Stimulated activated CD4-positive, alpha-beta T cell treated with anti-CD3 and anti-CD28 coated beads, Interleukin-4, amount 100 ng/mL, for 1 hour (primary cell): ENCODE measurements at regions not wholly inside any gene's neighbourhood (a gene's known extent, or its start where the extent isn't known, plus 50 kb on each side); places are given as distances from the start of the nearest gene placed in this dataset.

Source experiments
- DNase-seq: peaks from one replicate; pipeline ENCODE4 v3.0.0-alpha.2; 2020

DNA sequence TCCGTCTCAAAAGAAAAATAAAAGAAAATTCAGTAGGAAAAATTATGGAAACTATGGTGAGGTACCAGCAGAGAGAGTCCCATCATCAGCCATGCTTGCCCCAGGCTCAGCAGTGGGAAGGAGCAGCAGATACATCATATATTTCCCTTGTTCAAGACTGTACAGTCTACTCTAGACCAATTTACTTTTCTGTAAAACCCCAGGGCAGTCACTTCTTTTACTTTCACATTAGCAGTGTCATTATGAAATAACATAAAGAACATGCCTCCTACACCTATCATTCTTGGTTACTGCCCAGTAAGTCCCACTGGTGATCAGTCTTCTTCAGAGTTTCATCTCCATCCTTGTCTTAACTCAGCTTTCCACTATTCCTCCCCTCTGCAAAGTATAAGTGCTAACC is 1145.0 kb downstream of the MAT2B start:
- DNase-seq, result no peak

DNA sequence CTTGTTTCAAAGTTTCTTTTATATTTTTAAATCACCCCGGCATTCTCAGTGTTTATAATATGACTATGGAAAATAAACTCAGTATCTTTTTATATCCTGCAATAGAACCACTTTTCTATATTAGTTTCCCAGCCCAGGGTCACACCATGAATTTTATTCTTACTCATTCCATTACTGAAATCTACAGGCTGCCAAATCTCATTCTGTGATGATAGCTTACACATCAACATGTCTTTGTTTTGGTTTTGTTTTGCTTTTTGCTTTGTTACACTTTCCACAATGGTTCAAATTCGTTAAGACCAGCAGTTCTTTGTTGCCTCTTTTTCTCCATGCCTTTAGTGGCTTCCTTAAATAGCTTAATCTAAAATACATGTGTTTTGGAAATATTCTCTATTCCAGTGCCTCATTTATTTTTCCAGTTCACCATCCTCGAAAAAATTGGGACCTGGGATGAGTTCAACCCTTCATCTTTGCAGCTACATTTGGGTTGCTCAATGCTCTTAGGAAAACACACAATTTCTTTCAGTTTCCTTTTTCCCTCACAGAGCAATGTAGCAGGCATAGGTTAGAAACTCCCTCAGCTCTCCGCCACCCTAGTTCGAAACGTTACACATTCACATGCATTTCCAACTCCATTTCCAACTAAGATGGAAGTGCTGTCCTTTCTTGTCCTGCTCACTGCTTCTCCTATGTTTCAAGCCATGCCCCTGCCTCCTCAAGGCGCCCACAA is 1146.3 kb downstream of the MAT2B start:
- no peak for DNase-seq

DNA sequence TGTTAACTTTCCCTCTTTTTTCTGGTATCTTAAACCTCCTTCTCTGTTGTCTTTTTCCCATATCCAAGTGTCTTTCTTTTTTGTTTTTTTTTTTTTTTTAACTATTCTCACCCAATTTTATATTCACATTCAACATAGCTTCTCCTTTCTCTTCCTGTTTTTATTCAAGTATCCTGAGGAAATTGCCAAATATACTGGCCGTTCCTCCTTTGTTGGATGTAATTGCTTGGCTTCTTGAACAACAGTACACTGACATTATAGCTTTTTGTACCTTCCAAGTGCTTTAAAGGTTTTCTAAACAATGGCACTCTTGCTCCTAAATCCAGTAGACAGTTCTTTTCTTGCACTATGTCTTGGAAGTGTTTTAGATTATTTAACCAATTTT is 1146.8 kb downstream of the MAT2B start:
- DNase-seq, result no peak

DNA sequence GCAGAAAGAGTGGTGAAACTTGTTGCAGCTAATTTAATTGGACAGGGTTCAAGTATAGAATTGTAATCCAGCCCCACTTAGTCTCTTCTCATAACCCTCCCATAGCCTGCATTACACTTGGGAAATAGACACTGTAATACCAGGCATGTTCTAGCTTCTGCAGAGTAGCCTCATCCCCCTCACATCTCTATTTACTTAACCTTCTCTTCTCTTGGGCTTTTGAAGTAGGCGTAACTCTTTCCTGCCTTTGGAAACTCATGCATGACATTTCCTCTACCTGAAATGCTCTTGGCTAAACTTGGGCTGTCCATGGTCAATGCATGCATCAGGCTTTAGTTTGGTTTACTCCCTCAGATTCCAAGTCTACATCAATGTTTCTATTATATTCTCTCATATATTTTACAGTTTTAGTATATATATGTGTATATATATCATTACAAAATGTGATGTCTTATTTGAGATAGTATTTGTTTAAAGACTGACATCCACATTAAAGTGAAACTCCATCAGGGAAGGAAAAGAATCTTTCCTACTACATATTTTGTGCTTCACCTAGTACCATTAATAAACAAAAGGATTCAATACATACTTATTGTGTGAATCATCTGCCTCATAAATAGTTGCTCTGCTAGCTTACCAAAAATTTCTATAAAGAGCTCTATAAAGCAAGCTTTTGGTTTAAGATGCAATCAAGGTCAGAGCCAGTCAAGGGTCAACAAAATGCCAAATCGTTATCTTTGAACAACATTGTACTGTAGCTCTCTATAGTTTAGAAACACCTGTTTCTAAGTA is 1158.0 kb downstream of the MAT2B start:
- no peak for DNase-seq

DNA sequence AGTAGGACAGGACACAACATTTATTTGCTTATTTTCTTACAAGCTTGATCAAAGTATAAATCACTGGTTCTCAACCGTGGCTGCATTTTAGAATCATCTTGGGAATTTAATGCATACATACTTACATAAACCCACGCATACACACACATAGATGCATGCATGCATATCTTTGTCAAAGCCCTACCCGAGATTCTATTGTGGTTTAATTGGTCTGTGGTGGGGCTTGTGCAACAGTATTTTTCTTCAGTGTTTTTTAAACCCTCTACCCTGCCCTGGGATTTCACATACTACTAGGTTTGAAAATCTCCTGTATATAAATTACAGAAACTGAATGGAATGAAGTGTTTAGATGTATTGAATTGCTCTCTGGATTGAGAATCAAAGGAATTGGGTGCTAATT is 1166.2 kb downstream of the MAT2B start:
- DNase-seq, result no peak

DNA sequence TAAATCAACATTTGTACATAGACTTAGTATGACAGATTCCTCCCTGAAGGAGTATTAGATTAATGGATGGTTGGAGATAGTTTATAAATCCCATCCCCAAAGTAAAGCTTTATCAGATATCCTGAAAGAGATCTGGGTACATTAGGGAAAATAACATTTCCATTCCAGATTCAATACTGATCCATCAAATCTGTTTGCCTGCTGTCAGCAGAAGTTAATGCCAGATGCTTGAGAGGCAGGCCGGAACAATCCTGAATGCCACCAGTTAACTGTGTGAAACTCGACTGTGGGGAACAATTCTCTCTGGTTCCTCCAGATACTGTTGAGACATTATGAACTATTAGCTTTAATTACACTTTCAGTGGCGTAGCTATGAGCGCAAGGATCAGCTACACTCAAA is 1166.8 kb downstream of the MAT2B start:
- no peak for DNase-seq

DNA sequence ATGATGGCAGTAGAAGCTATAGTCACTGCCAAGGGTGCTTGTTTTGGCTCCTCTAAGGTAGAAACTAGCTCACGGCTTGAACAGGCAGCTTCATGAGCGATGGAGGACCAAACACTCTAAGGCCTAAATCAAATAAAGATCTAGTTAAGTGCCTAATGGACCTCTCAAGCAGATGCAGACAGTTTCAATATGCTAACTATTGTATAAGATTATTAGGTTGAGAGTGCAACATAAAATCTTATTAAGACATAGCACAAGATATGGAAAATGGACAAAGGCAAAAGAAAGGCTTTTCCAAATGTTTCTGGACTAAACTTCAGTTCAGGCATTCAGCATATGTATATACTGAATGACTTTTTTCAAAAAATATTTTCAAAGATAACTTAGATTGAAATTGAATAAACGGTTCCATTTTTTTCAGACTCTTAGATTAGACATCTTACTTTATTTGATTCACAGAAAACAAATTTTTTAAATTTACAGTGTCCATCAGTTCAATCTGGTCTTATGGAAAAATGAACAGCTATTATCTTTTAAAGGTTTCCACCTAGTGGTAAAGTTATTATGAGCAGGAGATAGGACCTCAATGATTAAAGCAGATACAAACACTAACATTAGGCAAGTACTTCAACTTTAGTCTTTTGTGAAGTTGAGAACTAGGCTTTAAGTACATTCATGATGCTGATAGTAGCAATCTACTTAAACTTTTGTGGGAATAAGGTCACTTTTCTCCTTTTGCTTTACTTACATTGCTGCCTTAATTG is 1167.7 kb downstream of the MAT2B start:
- DNase-seq, result no peak

DNA sequence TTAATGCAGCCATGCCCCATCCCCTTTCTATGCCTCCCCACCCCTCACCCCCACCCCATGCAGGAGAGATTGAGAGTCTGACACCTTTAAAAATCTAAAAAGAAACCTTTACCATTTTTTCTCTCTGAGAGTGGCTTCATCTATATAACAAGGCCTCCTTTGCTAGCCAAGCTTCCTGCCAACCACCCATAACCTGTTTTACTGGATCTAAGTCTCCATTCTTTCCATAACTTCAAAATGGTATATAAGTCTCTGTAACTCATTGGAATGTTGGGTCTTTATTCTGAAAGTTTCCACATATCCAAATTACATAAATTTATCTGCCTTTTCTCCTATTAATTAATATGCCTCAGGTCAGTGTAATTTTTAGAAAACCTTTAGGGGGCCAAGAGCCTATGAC is 1174.0 kb downstream of the MAT2B start:
- no peak for DNase-seq

DNA sequence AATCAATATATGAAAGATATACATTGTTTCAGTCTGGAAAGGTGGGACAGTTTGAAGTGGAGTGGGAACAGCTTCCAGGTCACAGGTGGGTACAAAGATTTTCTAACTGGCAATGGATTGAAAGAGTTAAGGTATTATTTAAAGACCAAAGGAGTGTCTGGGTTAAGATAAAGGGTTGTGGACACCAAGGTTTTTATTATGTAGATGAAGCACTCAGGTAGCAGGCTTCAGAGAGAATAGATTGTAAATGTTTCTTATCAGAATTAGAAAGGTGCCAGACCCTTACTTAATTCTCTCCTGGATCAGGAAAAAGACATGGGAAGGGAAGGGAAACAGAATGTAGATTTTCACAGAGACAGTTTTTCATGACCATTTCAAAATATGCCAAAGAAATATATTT is 1174.8 kb downstream of the MAT2B start:
- DNase-seq, result no peak

DNA sequence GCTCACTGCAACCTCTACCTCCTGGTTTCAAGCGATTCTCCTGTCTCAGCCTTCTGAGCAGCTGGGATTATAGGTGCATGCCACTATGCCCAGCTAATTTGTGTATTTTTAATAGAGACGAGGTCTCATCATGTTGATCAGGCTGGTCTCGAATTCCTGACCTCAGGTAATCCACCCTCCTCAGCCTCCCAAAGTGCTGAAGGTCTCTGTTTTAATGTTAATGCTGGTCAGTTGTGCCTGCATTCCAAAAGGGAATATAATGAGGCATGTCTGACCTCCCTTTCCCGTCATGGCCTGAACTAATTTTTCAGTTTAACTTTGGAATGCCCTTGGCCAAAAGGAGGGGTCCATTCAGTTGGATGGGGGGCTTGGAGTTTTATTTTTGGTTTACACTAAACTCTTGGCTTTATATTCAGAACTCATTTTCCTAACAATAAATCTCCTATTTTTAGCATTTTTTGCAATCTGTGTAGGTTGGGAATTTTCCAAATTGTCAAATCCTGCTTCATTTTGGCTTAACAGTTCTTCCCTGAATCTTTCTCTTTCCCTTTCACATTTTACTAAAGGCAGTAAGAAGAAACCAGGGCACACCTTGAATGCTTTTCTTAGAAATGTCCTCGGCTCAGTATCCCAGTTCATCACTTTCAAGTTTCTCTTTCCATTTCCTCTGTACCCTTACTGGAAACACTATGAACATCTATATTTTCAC is 1175.5 kb downstream of the MAT2B start:
- DNase-seq, result no peak

DNA sequence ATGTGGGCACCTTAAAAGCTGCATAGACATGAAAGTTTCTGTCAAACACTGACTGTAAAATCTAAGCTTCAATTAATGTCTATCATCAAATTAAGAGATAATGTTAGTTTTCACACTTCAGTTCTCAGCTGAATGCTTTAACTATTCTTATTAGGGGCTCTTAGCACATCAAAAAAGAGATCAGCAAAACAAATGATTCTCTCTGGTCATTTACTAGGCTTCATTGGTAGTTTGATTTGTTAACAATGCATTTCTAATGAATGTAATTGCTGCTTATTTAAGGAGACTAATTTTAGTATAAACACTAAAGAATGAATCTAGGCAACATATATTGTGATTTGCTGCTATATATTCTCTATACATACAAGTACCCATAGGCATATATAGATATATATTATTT is 1182.0 kb downstream of the MAT2B start:
- DNase-seq, result no peak

DNA sequence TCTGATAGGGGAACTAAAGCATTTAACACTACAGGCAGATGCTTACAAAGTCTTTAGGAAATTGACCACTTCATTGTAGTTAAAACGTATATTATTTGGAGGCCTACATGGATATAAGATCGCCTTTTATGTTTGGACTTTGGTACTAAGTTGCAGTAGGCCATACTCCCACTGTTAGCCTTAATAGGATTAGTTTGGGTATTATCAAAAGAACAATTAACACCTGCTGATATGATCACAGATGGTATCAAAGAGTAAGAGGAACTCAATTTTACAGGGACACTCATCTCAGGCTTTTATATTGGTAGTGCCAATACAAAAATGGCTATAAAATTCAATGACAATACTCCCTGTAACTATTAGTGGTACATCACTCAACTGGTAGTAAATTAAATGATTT is 1183.0 kb downstream of the MAT2B start:
- no peak for DNase-seq

DNA sequence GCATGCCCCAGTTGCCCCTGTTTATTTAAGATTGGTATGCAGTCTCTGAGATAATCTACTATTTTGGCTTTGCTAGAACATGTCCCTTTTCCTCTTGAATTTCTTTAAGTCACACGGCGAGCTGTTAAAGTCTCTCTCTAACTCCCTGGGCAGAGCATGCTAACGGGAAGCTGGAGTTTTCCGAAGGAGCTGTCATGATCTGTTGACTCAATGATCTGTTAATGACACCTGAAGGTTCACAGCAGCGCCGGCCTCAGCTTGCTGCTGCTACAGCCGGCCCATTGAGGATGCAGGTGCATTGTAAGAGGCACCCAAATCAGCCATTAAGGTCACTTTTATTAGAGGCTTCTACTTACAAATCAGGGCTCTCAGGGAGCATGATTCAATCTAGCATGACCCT is 1203.4 kb downstream of the MAT2B start:
- no peak for DNase-seq

DNA sequence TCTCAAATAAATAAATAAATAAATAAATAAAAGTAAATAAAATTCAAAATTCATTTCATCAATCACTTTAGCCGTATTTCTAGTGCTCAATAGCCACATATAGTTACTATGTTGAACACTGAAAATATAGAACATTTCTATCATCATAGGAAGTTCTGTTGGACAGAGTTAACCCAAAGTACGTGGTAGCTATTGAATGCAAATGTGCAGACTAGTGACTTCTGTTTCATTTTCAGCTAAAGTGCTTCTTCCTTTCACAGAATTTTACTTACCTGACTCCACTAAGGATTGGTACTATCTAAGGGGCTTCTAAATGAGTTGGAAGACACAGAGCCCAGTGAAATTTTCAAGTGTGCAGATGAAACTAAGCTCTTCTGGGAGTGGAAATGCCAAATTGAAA is 1208.3 kb downstream of the MAT2B start:
- DNase-seq, result no peak

DNA sequence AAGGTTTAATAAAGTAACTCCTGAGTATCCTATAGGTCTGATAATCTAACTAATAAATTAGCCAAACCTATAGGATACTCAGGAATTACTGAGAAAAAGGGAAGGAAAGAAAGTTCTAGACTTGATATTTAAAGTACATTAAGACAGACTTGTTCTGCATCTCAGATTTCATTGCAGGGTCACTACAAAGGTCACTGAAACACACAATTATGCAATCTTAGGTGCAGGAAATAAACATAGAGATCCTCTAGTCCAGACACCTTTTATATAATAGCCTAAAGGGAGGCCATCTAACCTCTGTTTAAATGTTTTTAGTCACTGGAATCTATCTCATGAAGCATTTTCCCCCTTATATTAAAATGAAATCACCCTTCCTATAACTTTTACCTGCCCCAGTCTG is 1215.7 kb downstream of the MAT2B start:
- no peak for DNase-seq

DNA sequence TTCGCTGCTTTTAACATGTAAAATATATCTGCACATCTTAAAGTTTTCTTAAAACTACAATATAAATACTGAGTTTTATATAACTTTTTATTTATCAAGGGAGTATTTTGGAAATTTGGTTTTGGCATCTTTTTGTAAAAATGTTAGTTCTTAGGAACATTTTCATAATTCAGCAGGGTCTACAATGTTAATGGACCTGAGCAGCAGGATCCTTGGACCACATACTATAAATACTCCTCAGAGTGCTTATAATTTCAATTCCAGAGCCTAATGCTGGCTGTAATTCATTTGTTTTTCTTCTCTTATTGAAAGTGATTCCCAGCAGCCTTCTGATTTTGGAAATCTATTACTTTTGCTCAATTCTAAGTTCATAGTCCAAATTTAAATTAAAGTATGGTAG is 1216.2 kb downstream of the MAT2B start:
- no peak for DNase-seq

DNA sequence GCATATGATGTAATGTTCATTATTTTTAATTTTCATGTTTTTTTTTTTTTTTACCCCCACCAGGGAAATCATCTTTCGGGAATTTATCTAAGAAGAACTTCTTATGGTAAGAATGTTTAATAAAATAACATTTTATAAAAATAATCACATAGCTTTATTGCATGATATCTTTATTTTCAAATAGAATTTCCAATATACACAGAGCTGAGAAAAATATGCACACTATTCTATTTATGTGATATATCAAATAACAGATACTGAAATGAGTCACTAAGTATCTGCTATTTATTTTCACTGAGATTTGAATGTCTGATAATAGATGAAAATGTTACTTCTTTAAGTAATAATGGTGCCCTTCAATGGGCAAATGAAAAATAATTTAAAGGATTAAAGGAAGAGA is 1217.3 kb downstream of the MAT2B start:
- no peak for DNase-seq

DNA sequence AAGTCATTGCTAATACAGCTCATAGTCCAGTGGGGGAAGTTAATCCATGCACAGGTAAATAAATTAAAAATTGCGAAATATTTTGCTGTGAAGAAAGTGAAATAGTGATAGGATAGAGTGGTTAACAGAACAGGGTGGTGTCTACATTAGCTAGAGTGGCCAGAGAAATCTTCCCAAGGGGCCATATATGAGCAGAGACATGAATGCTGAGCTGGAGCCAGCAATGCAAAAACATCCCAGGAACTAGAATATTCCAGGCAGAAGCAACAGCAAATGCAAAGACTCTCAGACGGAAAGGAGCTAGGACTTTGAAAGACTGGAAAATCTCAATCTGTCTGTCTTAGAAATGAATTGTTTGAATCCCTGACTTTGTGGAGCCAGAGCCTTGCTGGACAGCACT is 1221.6 kb downstream of the MAT2B start:
- no peak for DNase-seq

DNA sequence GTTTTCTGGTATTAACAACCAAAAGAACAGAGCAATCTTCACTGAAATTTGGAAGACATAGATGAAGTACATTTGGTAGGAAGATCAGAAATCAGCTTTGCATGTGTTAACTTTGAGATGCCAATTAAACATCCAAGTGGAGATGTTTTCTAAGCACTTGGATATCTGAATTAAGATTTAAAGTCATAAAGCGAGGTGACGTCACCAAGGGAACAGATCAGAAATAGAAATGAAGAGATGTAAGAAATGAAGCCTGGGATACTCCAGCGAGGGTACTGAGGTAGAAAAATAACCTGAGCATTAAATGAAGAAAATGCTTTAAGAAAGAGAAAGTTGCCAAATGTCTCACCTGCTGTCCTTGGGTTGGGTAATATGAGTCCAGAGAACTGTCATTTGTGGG is 1223.3 kb downstream of the MAT2B start:
- no peak for DNase-seq

DNA sequence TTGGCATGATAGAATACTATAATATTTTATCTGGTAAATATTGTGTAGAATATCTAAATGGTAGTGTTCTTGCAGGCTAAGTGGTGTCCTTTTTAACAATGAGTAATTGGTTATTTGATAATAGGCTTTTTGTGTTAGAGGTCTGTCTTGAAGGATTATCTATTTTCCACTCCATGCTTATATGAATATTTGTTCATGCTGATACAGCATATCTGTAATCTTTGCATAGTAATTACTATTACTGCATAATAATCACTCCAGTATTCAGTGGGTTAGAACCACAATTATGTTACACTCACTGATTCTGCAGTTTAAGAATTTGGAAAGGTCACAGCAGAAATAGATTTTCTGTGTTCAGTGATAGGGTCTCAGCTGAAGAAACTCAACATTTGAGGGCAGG is 1229.9 kb downstream of the MAT2B start:
- no peak for DNase-seq

DNA sequence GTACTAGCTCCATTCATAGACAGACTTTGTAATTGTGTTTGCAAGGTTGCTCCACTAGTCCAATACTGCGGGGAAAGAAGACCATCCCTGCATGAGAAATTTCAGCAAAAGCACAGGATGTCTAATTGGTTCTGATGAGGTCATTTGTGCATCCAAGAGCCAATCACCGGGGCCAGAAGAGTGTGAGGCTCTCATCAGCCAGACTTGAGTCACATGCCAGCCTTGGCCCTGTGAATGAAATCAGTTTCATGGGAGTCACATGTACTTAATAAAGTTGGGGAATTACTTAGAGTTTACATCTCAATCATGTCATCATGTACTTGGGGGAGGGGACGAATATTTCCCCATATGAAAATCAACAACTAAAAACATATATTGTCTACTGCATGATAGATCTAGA is 1236.0 kb downstream of the MAT2B start:
- DNase-seq, result no peak

DNA sequence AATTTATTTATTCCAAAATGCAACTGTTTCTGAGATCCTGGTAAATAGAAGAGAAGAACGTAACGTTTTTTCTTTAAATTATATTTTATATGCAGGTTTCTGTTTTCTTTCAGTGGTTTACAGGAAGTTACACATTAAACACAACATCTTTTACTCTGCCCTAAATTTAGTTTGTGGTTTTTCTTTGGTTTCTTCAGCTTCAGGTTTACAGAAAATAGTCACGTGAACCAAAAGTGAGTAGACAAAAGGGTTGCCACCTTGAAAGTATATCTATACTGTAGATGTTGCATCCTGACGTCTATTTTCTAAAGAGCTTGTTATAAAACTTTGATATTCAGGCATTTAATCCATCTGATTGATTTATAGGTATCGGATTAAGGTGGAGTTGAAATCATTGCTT is 1236.6 kb downstream of the MAT2B start:
- DNase-seq, result no peak

DNA sequence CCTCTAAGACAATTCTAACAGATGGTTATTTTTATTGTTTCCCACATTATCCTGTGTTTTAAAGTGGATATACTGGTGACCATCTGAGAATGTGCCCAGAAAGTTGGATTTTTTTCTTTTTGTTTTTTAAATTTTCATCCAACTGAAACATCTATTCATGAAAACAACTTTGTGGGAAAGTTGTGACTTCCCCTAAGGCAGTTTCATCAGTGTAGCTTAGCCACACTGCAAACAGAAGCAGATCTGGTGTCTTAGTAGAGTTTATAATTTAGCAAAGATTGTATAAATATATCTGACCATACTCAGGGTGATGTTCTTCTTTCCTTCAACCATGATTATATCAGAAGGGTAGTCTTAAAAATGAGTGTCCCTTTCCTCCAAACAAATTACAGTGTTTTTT is 1241.3 kb downstream of the MAT2B start:
- DNase-seq, result no peak
